Stimulated activated CD4-positive, alpha-beta T cell treated with anti-CD3 and anti-CD28 coated beads, Interleukin-4, amount 100 ng/mL, for 48 hours (primary cell): ENCODE measurements at regions not wholly inside any gene's neighbourhood (a gene's known extent, or its start where the extent isn't known, plus 50 kb on each side); places are given as distances from the start of the nearest gene placed in this dataset.
A peak's percentile ranks its signal among the peaks of the same experiment; 100 is the strongest.
"Not testable (repeated sequence)": the region's sequence is repeated elsewhere in the genome, so short reads cannot be mapped to it uniquely, and the experiment has no call there.

Experiments
- DNase-seq, 2 donors: peaks; one replicate each; pipeline ENCODE4 v3.0.0-alpha.2; 2020; ENCODE audit warnings: low read depth in 2 of 2

DNA sequence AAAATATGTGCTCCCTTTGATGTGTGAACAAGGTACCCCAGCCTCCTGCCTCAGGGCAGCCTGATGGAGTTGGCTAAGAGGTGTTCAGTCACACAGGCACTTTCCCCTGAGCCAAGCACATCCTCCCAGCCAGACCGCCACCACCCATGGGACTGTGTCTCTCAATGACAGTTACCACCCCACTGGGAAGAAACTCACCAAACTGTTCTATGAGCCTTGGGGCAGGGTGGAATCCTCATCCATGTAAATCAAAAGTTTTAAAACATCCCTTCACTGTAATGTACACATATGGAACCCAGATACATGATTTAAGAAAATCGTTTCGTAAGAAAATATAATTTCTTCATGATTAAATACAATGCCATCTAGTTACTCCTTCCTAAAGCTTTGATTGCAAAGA lies 138.4 kb upstream of the LSM14A start:
- no peak for DNase-seq

DNA sequence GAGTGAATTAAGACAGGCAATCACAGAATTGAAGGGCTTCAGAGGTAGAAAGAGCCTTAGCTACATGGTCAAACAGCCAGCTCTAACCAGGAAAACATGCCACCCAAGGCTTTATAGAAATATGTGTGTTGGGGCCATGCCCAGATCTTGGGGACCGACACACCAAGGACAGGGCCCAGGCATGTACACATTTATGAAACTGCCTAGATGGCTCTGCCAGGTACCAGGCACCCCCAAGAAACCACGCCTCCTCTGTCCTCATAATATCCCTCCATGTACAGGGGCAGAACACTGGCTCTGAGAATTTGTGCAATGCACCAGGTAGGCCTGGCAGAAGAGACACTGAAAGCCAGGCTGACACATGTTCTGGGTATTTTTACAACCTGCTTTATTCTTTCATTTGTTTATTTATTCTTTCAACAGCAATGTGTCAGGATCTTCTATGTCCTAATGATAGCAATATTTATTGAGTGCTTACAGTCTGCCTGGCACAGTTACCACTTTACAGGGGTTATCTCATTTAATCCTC lies 137.9 kb upstream of the LSM14A start:
- DNase-seq: no peak

DNA sequence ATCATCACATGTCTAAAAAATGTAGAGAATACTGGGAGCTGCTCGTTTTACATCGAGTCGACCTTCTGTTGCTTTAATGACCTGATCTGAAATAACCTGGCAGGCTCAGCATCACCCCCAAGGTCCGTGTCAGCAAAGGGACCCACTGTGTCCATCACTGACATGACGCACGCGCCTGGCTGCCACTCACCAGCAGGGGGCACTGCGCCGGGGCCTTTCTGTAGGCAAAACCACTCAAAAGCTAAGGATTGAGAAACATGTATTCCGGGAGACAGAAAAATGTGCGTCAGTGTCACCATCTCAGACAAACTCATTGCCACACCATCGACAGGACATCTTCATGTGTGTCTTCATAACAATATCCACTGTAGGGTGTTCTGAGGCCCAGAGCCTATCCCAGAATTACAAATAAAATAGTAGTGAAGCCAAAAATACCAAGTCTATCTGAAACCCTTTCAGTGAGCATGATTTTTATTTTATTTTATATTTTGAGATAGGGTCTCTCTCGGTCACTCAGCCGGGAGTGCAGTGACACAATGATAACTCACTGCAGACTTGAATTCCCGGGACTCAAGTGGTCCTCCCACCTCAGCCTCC lies 130.3 kb upstream of the LSM14A start:
- DNase-seq: peak; percentile 66 to 86

DNA sequence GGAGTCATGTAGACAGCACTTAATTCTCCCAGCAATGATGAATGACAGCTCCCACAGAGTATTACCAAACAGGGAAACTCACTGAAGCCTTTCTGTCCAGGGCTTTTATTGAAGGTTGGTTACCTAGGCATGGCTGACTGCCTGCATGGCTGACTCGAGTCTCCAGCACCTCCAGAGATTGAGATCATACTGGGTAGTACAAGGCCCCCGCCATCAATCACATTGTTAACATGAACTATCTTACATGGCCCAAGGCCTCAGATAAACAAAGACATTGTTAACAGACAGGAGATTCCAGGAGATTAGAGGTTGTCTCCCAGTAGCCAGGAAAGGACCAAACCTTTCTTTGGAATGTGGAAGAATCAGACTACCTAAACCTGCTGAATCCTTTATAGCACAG lies 128.3 kb upstream of the LSM14A start:
- no peak for DNase-seq

DNA sequence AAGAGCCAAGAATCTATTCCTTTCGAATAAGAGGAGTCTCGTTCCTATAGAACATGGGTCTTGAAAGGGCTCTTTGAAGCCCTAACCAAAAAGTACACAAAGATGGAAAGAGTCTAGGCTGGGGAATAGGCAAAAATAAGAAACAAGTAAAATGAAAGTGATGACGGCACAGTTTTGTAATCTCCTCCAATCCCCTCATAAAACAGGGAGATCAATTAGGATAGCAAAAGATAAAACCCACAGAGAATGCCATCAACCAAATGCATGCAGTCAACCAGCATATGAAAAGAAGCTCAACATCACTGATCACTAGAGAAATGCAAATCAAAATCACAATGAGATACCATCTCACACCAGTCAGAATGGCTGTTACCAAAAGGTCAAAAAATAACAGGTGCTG lies 122.4 kb upstream of the LSM14A start:
- no peak for DNase-seq

DNA sequence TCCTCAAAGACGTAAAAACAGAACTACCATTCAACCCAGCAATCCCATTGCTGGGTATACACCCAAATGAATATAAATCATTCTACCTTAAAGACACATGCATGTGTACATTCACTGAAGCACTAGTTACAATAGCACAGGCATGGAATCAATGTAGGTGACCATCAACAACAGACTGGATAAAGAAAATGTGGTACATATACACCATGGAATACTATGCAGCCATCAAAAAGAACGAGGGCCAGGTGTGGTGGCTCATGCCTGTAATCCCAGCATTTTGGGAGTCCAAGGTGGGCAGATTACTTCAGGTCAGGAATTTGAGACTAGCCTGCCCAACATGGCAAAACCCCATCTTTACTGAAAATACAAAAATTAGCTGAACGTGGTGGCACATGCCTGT lies 121.9 kb upstream of the LSM14A start:
- not testable (repeated sequence) for DNase-seq

DNA sequence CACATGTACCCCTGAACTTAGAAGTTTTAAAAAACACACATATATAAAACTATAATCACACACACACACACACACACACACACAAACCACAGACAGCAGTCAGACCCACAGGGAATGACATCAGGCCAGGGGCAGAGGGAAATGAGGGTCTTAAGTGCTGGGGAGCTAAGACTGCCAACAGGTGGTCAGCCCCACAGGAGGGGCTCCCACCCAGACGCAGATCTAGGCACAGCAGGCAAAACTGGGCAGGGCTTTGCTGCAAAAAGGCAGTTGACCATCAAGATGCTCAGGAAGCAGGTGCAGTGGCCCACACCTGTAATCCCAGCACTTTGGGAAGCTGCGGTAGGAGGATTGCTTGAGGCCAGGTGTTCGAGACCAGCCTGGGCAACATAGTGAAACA lies 121.0 kb upstream of the LSM14A start:
- DNase-seq: no peak

DNA sequence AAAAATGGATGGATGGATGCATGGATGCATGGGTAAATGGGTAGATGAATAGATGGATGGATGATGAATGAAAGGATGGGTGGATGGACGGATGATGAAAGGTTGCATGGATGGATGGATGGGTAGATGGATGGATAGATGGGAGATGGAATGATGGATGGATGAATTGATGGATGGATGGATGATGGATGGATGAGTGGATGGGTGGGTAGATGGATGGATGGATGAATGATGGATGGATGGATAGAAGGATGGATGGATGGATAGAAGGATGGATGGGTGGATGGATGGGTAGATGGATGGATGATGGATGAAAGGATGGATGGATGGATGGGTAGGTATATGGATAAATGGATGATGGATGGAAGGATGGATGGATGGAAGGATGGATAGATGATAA lies 115.1 kb upstream of the LSM14A start:
- DNase-seq: no peak

DNA sequence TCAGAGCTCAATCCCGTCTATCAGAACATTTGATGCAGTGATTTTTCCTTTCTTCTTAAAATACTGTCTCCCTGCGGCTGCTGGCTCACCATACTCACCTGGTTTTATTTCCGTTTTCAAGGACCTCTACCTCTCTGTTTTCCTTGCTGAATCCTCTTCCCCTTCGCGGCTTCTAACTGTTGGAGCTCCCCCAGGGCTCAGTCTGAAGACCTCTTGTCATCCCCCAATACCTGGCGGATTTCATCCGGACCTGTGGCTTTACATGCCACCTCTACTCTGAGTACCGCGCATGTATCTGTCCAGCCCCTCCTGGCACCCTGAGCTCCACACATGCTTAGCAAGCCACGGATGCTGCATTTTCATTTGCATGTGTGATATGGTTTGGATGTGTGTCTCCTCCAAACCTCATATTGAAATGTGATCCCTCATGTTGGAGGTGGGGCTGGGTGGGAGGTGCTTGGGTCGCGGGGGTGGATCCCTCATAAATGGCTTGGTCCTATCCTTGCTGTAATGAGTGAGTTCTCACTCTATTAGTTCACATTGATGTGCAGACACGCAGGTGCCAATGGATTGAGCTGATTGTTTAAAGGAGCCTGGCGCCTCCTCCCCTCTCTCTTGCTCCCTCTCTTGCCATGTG lies 106.2 kb upstream of the LSM14A start:
- DNase-seq: no peak

DNA sequence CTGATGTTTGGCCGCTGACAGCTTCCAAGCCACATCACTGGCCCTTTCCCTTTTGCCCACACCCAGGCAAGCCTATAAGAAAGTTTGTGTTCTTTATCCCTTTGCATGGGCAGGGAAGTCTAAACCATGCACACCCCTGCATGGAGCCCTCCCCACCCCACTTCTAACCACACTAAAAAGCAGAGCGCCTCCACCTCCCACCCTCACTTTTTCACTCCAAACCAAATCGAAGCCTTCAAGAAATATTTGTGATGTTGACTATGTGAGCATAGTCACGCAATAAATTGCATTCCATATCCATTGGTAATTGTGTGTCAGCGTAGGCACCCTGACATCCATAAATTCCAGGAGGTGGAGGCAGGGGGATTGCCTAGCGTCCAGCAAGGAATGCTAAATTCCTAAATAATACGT lies 104.4 kb upstream of the LSM14A start:
- DNase-seq: no peak

DNA sequence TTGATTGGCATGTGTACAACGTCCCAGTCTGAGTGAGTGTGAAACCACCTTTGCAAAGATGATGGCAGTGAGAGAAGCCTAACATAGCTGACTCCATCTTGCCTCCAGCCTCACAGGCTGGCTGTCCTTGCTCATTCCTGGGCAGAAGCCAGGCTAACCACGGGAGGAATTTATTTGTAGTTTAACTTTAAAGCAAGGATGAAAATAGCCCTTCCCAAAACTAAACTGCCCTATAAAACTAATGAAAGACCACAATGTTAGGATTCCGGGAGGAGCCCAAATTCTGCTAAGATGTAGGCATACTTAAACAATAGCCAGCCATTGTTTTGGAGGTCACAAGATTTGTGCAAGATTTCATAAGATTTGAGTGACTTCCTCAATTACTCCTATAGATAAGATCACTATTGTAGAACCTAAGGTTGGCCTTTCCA lies 96.6 kb upstream of the LSM14A start:
- DNase-seq: no peak

DNA sequence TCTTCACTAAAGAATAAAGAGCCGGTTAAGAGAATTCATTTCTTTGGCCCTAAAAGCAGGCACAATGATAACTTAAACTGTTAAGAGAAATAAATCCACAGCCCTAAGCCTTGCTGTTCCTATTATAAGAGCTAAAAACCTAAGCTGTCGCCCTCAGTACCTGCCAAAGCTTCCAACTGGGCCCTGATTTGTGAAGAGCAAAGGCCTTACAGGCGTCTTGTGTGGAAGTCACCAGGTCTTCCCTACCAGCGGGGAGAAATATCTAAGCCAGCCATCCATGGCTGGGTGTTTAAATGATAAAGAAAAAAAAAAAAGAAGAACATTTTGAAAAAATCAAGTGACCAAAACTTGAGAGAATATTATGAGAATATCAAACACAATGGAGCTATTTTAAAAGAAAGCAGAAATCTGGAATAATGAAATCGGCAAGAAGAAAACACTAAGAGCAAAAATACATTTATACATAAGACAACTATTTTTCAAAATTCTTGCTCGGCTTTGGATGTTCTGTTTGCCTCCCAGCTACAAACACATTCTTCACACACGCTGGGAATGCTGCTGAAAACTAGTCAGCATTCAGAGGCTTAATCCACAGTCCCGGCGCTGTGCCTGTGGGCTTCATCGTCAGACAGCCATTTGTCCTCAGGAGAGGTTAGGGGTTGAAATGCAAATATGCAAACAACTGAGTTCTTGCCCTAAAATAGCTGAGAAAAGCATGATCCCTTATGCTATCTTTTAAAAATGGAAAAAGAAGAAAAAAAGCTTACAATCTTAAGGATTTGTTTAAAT lies 89.8 kb upstream of the LSM14A start:
- no peak for DNase-seq

DNA sequence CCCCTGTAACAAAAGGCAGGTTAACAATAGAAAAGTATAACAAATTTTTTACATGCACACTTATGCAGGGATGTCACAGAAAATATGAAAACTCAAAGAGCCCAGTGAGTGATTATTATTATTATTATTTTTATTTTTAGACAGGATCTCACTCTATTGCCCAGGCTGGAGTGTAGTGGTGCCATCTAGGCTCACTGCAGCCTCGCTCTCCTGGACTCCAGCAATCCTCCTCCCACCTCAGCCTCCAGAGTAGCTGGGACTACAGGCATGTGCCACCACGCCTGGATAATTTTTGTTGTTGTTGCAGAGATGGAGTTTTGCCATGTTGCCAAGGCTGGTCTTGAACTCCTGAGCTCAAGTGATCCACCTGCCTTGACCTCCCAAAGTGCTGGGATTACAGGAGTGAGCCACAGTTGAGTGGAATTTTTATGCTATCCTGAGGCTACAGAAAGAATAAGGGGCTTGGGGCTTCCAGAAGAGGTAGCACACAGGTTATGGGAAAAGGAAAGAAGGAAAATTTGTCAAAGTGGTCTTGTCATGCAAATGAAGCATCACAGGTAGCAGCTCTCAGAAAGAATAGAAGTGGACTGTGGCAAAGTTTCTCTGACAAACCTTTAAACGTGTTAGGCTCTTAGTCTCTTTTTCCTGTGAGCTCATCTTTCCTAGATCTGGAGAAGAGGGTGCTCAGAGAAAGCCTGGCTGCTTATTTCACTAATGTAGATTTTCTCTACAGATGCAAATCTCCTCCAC lies 87.7 kb upstream of the LSM14A start:
- no peak for DNase-seq

DNA sequence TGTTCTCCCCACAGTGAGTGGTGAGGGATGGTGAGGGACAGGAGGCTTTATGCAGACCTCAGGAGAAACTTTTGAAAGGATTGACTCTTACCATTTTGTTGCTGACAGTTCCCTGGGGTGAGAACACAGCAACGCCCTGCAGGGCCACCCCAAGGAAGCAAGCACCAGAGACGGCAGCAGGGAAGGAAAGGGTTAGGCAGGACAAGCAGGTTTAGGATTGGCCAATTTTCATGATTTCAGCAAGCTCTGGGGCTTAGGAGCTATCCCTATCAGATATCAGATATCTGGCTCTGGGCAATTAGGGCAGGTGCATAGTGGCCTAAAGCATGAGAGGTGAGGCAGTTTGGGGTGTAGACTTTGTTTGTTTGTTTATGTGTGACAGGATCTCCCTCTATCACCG lies 87.0 kb upstream of the LSM14A start:
- no peak for DNase-seq

DNA sequence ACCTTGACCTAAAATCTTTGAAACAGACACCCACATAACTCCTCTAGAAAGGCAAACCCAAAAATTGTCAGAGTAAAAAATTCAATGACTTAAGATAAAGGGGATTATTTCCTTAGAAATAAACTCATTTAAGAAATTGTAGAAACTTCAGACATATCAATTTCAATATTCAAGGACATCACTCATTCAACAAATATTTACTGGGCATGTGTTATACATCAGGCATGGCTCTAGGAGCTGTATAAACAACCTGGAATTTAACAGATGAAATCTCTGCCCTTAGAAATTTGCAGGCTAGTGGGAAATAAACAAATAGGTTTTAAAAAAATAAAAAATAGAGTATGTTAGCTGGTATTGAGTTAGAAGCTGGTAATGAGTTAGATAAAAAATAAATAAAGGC lies 84.0 kb upstream of the LSM14A start:
- DNase-seq: no peak

DNA sequence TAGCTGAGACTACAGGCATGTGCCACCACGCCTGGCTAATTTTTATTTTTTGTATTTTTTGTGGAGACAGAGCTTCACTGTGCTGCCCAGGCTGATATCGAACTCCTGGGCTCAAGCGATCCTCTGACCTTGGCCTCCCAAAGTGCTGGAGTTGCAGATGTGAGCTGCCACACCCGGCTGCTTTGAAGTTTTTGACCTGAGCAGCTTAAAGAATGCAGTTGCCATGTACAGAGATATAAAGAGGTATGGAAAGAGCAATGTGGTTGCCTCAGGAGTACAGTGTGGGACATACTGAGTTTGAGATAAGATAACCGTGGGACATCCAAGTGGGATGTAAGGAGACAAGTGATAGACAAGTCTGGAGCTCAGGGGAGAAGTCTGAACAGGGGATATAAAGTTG lies 82.7 kb upstream of the LSM14A start:
- DNase-seq: no peak

DNA sequence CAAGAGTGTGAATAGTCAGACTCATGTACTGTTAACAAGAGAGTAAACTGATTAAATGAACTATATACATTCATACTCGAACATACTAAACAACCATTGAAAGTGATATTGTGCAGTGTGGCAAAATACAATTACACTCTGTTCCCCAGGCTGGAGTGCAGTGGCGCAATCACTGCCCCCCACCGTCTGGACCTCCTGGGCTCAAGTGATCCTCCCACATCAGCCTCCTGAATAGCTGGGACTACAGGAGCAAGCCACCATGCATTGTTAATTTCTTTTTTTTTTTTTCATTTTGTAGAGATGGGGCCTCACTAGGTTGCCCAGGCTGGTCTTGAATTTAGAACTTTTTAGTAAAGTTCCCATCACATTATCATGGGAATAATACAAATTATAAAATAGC lies 77.3 kb upstream of the LSM14A start:
- no peak for DNase-seq

DNA sequence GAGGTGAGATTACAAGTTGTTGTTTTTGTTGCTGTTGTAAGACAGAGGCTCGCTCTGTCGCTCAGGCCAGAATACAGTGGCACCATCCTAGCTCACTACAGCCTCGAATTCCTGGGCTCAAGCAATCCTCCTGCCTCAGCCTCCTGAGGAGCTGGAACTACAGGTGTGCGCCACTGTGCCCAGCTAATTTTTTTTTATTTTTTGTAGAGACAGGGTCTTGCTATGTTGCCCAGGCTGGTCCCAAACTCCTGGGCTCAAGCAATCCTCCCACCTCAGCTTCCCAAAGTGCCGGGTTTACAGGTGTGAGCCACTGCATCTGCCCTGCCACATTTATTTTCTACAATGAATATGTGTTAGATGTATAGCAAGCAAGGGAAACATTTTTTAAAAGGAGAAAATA lies 76.9 kb upstream of the LSM14A start:
- DNase-seq: not testable (repeated sequence)

DNA sequence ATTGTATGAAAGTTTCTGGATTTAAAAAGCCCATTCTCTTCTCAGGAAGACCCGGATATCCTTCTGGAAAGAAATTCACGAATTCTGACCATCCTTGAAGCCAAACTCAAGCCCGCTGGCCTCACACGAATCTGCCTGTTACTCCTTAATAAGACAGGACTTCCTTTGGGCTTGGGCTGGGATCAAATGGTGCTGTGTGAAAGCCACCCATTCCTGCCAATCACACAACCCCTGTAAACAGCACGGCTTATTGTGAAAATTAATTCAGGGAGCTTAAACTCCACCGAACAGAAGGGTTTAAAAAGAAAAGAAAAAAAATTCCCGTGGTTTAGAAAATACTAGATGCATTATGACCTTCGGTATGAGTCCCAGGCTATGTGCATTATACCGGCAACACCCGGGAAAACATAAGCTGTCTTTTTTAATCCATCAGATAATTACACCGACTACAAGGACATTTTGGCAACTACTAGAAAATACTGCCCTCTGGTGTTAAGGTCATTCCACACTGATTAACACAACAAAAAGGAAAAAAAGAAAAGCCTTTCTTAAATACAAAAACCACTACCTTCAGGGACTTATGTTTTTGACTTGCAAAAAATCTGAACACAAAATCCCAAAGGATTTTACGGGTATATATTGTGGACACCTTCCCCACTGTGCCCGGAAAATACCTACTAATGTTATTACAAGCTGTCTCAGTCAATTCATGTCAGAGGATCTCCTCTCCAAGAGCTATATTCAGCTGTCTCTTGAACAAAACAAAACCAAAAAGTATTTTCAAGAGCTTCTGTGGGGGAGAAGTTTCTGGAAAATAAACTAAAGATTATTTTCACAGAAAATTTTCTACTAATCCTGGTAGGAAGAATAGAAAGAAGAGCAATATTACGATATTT lies 76.0 kb upstream of the LSM14A start:
- no peak for DNase-seq

DNA sequence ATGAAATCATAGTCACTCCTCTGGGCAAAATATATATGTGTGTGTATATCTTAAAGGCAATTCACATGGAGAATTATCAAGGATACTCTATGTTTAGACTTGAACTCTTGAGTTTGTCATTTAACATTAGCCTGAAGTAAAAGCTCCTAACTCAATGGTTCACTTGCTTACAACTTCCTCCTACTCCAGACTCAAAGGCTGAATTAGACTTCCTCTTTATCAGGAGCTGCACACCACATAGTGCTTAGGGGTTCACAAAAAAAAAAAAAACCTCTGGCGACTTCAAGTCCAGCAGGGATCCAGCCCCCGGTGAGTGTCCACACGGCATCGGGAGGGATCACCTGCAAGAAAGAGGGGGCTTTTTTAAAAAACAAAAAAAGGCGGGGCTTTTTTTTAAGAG lies 68.2 kb upstream of the LSM14A start:
- DNase-seq: no peak

DNA sequence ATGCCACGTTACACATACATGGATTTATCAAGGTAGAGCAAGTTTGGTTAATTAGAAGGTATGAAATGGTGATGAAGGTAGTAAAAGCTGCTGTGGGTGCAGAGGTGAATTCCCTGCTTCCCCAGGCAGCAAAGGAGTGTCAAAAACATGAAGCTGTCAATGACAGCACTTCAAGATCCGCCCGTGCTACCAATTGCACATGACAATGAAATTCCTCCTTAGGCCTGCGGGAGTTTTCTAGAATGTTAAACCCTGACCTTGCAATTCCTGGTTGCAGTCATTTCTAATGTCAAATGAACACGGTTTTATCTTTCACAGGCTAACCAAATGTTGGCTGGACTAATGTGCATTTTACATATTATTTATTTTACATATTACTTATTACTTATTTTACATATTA lies 67.7 kb upstream of the LSM14A start:
- DNase-seq: no peak
